NCI-H524 (cell line): ENCODE measurements at regions not wholly inside any gene's neighbourhood (a gene's known extent, or its start where the extent isn't known, plus 50 kb on each side); places are given as distances from the start of the nearest gene placed in this dataset.

ENCODE experiments used
- DNase-seq, 2 experiments: peaks; one replicate each; lab custom pipeline; 2025; lab: John Stamatoyannopoulos, UW

- DNase-seq: peak; percentile 24 to 74
Observed at GRCh38 chr9:22990349-22990748, 543.7 kb downstream of the DMRTA1 start.

- DNase-seq: no peak
Observed at GRCh38 chr9:22992780-22993179, 546.2 kb downstream of the DMRTA1 start.

DNA sequence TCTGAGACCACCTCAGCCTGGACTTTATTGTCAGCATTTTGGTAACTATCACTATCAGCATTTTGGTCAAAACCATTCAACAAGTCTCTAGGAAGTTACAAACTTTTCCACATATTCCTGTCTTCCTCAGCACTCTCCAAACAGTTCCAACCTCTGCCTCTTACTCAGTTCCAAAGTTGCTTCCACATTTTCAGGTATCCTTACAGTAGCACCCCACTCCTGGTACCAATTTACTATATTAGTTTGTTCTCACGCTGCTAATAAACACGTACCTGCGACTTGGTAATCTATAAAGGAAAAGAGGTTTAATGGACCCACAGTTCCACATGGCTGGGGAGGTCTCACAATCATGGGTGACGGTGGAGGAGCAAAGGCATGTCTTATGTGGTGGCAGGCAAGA, 551.3 kb downstream of the DMRTA1 start:
- no peak for DNase-seq

DNA sequence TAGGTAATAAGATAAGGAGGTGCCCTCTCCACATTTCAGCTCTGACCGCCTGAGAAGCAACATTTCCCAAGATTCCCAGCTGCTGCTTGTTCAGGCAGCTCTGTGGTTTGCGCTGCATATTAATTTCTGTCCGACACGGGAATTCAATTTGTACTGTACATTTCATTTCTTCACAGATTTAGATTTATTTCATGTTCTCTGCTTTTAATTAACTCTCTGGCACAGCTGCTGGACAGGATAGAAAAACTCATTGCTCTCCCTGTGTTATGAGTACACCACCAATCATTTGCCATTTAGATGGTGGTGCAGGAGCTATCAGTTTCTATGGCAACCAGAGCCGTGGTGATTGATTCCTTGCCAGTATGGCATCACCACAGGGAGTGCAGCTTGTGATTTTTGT, 558.5 kb downstream of the DMRTA1 start:
- peak; percentile 55 to 75 for DNase-seq

GRCh38 chr9:23006127-23006526, 559.5 kb downstream of the DMRTA1 start:
- DNase-seq: no peak

DNA sequence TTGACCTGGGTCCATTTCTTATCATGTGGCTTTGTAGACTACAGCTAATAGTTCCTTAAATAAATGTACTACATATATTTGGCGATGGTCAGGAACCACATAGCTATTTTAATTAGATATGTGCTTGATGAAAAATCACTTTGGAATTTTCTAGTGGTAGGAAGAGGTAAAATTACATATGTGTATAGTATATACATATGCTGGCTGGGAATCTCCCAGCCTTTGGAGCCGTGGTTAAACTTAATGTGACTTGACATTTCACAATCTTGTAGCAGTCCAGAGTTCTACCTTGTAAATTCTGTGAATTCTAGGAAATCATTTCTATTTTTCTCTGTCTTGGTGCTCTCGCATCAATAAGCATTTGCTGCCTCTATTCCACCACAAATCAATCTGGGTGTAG, 565.0 kb downstream of the DMRTA1 start:
- DNase-seq: no peak

DNA sequence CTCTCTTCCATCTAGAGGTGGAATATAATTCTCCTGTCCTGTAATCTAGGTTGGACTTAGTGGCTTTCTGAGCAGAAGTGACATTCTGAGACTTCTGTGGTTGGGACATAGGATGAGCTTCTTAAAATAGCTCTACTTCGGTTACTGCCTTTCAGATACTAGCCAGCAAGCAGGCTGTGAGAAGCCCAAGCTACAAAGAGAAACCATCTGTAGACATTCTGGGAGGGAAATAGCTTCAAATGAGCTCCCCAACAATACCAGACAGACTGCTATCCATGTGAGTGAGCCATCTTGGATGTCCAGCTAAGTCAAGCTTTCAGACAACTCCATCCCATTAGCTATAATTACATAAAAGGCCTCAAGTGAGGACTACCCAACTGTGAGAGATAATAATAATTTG, 568.9 kb downstream of the DMRTA1 start:
- DNase-seq: no peak

GRCh38 chr9:23036416-23036815, 589.8 kb downstream of the DMRTA1 start:
- no peak for DNase-seq

DNA sequence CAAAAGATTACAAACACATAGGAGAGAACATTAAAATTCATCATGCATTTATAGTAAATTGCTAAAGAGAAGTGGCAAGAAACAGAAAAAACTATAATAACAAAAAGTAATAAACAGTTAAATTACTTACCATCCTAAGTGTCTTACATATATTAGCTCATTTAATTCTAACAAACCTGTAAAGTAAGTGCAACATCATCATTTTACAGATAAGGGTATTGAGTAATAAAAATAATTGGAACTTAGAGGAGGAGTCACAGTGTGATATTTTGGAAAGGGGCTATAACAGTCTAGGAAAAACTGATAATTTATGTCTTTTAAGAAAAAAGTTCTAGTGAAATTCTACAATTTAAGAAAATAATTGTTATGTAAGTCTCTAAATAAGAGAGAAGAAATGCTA, 592.8 kb downstream of the DMRTA1 start:
- DNase-seq: no peak

- DNase-seq: no peak
Observed at GRCh38 chr9:23041466-23041865, 594.8 kb downstream of the DMRTA1 start.

DNA sequence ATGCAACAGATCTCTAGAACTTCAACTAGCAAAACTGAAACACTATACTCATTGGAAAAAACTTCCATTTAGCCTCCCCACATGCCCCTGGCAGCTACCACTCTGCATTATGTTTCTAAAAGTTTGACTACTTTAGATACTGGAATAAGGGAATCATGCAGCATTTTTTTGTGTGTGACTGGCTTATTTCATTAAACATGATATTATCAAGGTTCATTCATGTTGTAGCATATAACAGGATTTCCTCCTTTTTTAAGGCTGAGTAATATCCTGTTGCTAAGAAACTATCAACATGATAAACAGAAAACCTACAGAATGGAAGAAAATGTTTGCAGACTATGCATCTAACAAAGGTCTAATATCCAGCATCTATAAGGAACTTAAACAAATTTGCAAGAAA, 597.9 kb downstream of the DMRTA1 start:
- no peak for DNase-seq

GRCh38 chr9:23046026-23046425, 599.4 kb downstream of the DMRTA1 start:
- DNase-seq: peak in 1 of 2 experiments; percentile 20

DNA sequence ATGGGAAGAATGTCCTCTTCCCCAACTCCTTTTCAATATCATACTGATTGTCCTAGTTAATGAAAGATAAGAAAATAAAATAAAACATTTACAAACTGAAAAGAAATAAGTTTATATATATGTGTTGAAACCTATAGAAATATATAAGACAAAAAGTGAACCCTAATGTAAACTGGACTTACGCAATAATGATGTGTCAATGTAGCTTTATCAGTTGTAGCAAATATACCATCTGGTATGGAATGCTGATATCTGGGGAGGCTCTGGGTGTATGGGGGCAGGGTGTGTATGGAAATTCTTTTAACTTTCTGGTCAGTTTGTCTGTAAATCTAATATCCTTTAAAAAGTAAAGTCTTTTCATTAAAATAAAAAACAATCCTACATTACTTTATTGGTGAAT, 603.9 kb downstream of the DMRTA1 start:
- DNase-seq: no peak

- no peak for DNase-seq
Observed at GRCh38 chr9:23073136-23073535, 626.5 kb downstream of the DMRTA1 start.

GRCh38 chr9:23079798-23080197, 633.2 kb downstream of the DMRTA1 start:
- no peak for DNase-seq

DNA sequence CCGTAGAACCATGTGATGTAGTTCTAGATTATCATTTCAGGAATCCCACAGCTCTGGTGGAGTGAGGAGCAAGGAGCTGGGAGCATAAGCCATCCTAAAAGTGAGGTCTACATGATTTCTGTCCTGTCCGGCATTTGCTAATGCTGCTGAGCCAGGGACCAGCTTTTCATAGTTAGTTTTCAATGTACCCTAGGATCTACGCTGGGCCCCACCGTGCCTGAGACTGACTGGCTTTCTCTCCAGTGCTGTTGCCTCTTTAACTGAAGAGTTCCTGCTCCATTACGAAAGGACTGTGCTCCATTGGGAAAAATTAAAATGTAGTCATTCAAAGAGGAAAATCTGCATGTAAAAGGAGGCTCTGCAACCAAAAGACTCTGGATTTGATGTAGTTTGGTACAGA, 634.8 kb downstream of the DMRTA1 start:
- no peak for DNase-seq

DNA sequence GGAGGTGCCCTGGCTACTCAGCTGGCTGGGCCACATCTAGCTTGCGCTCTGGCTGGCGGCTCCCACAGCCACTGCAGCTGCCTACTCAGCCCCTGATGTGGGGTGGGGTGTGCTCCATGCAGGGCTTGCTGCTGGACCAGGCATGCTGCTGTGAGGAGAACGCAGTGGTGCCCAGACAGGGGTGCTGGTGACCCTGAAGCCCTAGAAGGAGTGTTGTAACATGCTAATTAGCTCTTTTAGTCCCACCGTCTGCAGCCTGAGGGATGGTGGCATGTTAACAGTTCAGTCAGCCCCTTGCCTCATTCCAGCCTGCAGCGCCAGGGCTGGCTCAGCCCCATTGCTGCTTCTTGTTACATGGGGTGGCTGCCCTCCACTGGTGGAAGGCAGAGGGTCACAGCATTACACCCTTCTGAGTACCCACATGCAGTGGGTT, 642.3 kb downstream of the DMRTA1 start:
- DNase-seq: peak; percentile 4 to 19

GRCh38 chr9:23117616-23118015, 671.0 kb downstream of the DMRTA1 start:
- no peak for DNase-seq

- no peak for DNase-seq
Observed at GRCh38 chr9:23120630-23121029, 674.0 kb downstream of the DMRTA1 start.

DNA sequence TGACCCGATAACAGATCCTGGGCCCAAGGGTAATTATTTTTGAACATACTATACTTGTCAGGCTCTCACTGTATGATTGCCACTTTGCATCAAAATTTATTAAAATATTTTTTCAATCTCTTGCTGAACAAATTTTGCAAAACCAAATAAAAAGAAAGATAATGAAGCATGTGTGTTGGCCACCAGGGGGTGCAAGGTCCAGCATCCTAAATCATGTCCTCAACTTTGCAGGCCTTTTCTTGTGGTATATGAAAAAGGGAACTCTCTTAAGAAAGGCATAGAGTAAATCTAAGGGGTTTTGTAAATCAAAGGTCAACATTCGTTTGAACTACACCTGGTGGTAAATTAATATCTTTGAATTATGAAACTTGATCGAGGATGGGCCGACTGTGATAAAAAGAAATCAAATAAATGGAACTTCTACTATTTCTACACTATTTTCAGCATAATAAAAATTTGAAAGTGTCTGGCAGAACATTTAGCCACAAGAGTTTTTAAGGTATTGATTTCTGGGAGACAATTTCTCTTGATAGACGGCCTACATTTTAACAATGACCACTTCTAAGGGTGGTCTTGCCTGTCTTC, 676.5 kb downstream of the DMRTA1 start:
- peak in 1 of 2 experiments; percentile 40 for DNase-seq

DNA sequence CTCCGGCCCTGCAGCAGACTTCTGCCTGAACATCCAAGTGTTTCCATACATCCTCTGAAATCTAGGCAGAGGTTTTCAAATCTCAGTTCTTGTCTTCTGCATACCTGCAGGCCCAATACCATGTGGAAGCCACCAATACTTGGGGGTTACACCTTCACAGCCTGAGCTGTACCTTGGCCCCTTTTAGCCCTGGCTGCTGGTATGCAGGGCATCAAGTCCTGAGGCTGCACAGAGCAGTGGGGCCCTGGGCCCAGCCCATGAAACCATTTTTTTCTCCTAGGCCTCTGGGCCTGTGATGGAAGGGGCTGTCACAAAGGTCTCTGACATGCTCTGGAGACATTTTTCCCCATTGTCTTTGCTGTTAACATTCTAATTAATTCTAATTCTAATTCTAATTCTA, 680.6 kb downstream of the ELAVL2 start:
- no peak for DNase-seq

DNA sequence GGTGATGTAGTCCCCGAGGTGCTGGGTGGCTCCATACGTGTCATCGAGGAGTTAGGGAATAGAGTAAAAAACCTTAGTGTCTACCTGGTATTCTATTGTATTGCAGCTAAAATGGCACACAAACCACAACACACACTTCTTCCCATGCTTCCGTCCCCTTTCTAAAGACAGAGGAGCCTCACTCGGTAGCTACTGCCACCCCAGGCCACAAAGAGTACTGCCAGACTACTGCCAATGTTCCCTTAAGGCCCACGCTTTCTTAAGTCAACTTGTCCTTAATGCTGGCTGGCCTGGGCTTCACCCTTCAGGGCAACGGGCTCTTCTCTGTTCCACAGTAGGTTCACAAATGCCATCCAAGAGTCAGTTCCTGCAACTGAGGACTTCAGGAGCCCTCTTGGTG, 673.0 kb downstream of the ELAVL2 start:
- no peak for DNase-seq

DNA sequence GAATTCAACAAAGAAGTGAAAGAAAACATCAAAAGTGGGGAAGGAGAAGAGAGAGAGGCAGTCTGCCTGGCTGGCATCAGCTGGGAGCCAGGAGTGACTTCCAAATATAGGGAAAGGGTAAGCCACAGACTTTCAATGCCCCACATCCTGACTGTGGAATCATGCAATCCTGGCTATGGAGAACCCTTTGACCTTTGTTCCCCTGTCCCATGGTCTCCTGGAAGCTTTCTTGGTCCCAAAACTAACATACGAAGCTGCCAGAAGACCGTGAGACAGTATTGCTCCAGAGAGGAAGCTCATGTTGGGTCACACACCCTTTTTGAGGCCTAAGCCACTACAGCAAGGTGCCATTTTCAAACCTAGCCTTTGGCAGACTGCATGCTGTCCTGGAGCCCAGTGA, 665.5 kb downstream of the ELAVL2 start:
- no peak for DNase-seq

GRCh38 chr9:23160952-23161469, 665.0 kb downstream of the ELAVL2 start:
- DNase-seq: no peak
